PFSK-1 (cell line): ENCODE measurements at regions not wholly inside any gene's neighbourhood (a gene's known extent, or its start where the extent isn't known, plus 50 kb on each side); places are given as distances from the start of the nearest gene placed in this dataset.

Experiments used
- FOXP2 ChIP-seq: optimal IDR thresholded peaks from 2 replicates; pipeline ENCODE3; 2011; ENCODE audit warnings: borderline replicate concordance, control low read depth, inconsistent platforms; ENCODE audit not compliant: insufficient read depth; ENCODE audit errors: extremely low read length, extremely low read depth
- POLR2AphosphoS5 ChIP-seq: IDR thresholded peaks from 2 replicates; pipeline ENCODE4 v1.6.1; 2012; ENCODE audit warnings: low read depth, mild to moderate bottlenecking, control low read depth, low read length, moderate library complexity
- SIN3A ChIP-seq: IDR thresholded peaks from 2 replicates; pipeline ENCODE4 v1.6.1; 2012; ENCODE audit warnings: mild to moderate bottlenecking, low read length, moderate library complexity, borderline replicate concordance; ENCODE audit not compliant: insufficient read depth
- TAF1 ChIP-seq: IDR thresholded peaks from 2 replicates; pipeline ENCODE4 v1.6.1; 2012; ENCODE audit warnings: low read length, control low read depth, borderline replicate concordance; ENCODE audit not compliant: insufficient read depth
- TF ChIP-seq, protein P1 (sequence below), 2 experiments: IDR thresholded peaks; 2 replicates each; pipeline versions ENCODE4 v1.6.1 to v1.8.0; 2011 to 2012; ENCODE audit warnings: low read depth in 2 of 2, low read length in 2 of 2, control low read depth in 1 of 2, inconsistent platforms in 1 of 2, mild to moderate bottlenecking in 1 of 2, moderate library complexity in 1 of 2; ENCODE audit not compliant: insufficient read depth in 1 of 2

GRCh38 chr13:79090552-79091124 lies 315.4 kb downstream of the RBM26 start:
- TF ChIP-seq POLR2AphosphoS5 (no peak), SIN3A (no peak), FOXP2 (no peak), TAF1 (no peak)
- TF ChIP-seq, protein P1, sequence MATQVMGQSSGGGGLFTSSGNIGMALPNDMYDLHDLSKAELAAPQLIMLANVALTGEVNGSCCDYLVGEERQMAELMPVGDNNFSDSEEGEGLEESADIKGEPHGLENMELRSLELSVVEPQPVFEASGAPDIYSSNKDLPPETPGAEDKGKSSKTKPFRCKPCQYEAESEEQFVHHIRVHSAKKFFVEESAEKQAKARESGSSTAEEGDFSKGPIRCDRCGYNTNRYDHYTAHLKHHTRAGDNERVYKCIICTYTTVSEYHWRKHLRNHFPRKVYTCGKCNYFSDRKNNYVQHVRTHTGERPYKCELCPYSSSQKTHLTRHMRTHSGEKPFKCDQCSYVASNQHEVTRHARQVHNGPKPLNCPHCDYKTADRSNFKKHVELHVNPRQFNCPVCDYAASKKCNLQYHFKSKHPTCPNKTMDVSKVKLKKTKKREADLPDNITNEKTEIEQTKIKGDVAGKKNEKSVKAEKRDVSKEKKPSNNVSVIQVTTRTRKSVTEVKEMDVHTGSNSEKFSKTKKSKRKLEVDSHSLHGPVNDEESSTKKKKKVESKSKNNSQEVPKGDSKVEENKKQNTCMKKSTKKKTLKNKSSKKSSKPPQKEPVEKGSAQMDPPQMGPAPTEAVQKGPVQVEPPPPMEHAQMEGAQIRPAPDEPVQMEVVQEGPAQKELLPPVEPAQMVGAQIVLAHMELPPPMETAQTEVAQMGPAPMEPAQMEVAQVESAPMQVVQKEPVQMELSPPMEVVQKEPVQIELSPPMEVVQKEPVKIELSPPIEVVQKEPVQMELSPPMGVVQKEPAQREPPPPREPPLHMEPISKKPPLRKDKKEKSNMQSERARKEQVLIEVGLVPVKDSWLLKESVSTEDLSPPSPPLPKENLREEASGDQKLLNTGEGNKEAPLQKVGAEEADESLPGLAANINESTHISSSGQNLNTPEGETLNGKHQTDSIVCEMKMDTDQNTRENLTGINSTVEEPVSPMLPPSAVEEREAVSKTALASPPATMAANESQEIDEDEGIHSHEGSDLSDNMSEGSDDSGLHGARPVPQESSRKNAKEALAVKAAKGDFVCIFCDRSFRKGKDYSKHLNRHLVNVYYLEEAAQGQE (IDR thresholded peaks at IDR 0.05; ENCODE audit: insufficient read depth in 1 of 2, low read depth in 2 of 2, low read length in 2 of 2), result no peak

DNA sequence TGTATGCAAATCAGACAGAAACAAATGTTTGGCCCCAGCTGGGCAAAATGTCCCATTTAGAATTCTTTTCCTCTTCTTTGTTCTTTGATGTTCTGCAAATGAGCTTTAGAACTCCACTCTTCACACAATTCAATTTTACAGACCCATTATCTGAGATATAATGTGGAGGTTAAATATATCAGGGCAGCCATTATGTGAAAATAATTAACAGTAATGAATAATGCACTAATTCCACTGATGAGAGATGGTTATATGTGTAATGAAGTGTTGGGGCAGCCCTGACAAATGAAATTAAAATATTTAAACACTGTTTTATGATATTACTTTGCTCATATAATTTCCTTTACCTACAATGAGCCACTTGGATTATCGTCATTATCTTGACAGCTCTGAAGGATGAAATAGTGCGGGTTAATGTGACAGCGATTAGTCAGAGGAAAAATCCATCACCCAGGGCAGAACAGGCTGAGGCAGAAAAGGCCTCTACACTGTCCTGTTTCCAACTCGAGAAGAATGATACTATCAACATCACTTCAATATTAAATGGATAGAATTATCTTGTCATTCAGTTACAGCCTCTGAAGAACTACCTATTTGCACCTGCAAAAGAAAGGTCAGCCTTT lies 321.1 kb downstream of the RBM26 start:
- TF ChIP-seq TAF1 (no peak), POLR2AphosphoS5 (no peak), FOXP2 (no peak)
- TF ChIP-seq, protein P1 (IDR thresholded peaks at IDR 0.05; ENCODE audit: insufficient read depth in 1 of 2, low read depth in 2 of 2, low read length in 2 of 2), result no peak

GRCh38 chr13:79081942-79082341 lies 324.1 kb downstream of the RBM26 start:
- TF ChIP-seq FOXP2, result no peak

DNA sequence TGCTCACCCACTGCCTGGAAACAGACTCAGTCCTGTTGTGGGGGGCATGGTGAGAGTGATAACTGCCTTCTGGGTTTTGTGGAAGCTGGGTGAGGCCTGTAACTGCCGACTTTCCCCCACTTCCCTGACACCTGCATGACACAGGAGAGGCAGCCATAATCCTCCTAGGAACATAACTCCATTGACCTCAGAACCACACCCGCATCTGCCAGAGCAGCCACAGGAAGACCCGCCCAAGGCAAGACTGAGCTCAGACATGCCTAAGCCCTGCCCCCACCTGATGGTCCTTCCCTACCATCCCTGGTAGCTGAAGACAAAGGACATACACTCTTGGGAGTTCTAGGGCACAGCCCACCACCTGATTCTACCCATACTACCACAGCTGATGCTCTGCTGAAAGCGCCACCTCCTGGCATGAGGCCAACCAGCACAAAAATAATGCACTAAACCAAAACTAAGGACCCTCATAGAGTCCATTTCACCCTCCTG lies 326.7 kb downstream of the RBM26 start:
- TF ChIP-seq, protein P1 (IDR thresholded peaks at IDR 0.05; ENCODE audit: insufficient read depth in 1 of 2, low read depth in 2 of 2, low read length in 2 of 2), result no peak
- TF ChIP-seq TAF1, result no peak
- no peak for TF ChIP-seq FOXP2
- TF ChIP-seq POLR2AphosphoS5, result no peak
- no peak for TF ChIP-seq SIN3A

GRCh38 chr13:79075703-79076102 lies 330.4 kb downstream of the RBM26 start:
- no peak for TF ChIP-seq SIN3A
- TF ChIP-seq, protein P1 (IDR thresholded peaks at IDR 0.05; ENCODE audit: insufficient read depth in 1 of 2, low read depth in 2 of 2, low read length in 2 of 2), result no peak
- no peak for TF ChIP-seq POLR2AphosphoS5
- no peak for TF ChIP-seq FOXP2
- TF ChIP-seq TAF1, result no peak
